Dedifferentiated amniotic fluid mesenchymal stem cell (primary cell): ENCODE measurements at regions not wholly inside any gene's neighbourhood (a gene's known extent, or its start where the extent isn't known, plus 50 kb on each side); places are given as distances from the start of the nearest gene placed in this dataset.

Source experiments
- DNase-seq: peaks from one replicate; pipeline ENCODE4 v3.0.0-alpha.2; 2016; ENCODE audit errors: extremely low spot score

DNA sequence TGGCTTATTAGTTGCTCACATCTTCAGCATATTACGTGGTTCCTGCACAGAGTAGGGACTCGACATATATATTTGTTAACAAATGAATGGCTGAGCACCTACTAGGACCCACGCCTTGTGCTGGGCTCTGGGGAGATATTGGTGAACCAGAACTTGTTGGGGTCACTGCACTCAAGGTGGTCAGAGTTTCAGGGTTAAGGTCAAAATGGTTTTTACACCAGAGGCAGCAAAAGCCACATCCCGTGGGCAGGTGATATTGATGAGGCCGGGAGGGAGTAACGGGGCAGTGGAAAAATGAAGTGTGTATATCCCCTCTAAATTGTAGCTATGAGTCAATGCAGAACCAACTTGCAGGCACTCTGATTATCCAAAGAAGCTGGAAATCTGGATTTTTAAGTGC, 136.5 kb upstream of the KLF4 start:
- no peak for DNase-seq

DNA sequence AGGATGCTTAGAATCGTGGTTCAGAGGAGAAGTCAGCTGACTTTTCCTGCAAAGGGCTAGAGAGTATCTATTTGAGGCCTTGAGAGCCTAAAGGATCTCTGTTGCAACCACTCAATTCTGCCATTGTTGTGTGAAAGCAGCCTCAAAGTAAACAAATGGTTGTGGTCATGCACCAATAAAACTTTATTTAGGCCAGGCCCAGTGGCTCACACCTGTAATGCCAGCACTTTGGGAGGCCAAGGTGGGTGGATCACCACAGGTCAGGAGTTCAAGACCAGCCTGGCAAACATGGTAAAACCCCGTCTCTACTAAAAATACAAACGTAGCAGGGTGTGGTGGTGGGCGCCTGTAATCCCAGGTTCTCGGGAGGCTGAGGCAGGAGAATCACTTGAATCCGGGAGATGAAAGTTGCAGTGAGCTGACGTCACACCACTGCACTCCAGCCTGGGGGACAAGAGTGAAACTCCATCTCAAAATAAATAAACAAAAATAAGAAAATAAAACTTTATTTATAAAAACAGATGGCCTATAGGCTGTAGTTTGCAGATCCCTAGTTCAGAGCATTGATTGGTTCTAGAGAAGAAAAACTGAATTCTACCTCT, 135.9 kb upstream of the KLF4 start:
- DNase-seq = no peak

DNA sequence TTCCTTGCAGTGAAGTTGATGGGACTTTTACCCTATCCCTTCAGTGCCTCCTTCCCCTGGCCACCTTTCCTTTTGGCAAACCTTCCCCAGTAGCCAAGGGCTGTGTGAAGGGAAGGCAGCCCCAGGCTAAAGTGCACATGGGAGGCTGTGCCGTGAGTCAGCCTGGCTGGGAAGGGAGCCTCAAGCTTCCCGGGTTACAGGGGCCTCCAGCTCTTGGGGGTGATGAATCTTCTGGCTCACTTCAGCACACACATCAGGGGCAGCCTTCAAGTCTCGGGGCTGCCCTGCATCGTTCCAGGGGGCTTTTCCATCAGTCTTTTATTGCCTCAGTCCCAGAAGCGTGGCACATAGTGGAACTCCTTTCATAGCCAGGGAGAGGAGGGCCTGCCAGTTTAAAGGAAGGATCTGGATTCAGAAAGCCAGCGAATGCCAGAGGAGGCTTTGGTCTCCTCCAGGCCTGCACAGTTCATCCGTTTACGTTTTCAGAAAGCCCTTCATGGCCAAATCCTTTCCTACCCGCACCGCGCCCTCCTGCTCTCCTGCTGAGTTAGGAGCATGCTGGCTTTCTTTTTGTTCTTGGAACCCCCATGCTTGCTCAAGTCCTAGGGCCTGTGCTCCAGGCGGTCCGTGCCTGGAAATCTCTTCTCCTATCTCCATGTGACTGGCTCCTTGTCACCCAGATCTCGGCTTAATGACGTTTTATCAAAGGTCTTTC, 134.8 kb upstream of the KLF4 start:
- DNase-seq = peak; percentile 43

DNA sequence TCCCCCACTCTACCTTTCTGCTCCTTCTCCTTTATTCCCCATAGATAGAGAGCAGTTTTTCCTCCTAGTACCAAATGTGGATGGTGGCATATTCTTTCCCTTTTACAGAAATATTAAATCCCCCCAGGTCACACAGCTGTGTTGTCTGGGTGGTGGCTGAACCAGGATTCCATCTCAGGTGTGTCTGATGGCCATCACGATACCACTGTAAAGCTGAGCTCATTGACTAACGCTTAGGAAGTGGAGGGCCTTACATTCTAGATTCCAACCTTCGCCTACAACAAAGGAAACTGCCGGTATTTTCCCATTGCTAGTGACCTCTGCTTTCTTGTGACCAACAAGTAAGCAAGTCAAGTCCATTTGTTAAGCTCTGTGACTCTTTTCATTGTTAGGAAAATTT, 131.9 kb upstream of the KLF4 start:
- no peak for DNase-seq

DNA sequence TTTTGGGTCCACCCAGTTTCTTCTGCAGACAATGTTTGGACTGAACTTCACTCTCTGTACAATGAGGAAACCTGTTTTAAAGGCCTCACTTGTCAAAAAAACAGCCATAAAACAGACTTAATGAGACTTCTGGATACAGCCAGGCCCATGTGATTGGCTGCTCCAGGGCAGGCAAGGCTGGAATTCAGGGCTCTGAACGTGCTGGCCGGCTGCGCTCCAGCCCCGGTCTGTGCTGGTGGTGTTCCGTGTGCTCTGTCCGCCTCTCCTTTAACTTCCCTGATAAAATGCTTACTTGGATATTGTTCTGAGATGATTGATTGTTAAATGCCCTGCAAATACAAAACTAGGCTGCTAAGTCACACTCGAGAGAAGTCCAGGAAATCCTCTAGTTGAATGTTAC, 131.2 kb upstream of the KLF4 start:
- no peak for DNase-seq

DNA sequence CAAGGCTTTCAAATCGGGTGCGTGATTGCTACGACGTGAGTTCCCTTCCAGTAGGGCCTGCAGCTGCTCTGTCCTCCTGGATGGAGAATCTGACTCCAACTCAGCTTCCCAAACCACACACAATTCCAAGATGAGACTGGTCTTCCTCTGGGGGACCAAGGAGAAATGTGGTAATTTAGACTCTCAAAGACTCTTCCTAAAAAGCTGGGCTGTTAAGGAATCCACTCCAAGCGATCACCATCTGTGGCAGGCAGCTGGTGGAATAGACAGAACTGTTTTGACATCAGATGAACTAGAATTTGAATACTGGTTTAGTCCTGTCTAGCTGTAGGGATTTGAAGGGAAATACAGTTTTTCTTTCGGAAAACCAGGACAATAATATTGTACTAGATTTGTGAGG, 130.7 kb upstream of the KLF4 start:
- no peak for DNase-seq

DNA sequence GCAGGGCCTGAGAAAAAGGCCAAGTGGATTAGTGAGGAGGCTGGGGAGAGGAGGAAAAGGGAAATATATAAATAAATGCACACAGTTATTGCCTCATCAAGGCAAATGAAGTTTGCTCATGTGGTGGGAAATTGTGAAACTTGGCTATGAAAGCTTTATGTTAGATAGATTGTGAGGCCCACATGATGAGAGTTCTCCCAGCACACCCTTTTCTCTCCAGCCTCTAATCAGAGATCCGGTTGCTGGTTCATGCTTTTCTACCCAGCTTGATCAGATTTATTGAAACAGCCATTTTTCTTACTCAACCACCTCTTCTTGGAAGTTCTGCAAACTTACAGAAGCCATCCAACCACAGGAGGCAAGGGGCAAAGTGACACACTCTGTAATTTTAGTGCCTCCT, 125.8 kb upstream of the KLF4 start:
- DNase-seq = no peak

DNA sequence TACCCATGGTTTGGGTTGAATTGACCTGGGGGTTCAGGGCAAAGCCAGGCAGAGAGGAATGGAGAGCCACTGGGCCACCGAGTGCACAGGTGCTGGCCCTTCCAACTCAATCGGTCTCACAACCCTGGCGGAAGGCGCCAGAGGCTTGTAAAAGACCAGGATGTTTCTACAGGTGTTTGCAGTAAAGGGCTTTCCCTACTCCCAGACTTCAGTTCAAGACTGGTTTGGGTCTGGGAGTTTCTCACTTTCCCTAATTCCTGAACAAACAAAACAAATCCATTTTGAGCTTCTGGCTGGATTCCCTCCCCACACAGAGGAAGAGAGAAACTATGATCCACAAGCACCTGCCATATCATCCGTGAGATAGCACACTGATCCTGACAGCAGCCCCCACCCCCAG, 125.2 kb upstream of the KLF4 start:
- DNase-seq = no peak

DNA sequence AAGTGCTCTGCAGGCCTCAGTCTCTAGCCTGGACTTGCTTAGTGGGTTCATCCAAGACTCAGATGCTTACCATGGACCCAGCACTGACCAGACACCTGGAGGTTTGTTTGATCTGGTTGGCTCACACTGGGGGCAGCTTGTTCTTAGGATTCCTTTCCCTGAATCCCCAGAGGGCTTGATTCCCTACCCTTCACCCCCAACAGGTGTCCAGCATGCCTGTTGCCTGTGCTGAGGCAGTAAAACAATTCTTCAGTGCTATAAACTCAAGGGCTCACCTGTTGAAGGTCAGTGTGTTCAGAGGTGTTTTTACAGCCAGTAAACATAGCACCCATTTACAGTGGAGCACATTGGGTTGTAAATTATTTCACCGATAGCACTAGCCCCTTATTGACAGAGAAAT, 123.8 kb upstream of the KLF4 start:
- DNase-seq = no peak

DNA sequence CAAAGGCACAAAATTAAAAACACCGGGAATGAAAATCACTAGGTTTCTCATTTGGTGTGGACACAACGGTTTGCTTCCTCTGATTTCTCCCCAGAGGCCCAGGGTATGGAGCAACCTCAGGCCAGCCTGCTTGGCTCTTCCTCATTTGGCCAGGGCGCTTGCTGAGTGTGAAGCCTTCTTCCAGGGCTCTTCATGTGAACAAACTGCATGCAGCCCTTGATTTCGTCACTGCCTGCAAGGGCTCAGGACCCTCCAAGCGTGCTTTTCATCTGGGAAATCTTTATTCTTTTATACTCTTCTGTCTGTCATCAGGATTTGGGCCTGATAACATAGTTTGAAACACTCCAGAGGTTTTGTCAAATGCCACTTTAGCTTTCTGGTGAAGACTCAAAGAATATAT, 122.6 kb upstream of the KLF4 start:
- no peak for DNase-seq

DNA sequence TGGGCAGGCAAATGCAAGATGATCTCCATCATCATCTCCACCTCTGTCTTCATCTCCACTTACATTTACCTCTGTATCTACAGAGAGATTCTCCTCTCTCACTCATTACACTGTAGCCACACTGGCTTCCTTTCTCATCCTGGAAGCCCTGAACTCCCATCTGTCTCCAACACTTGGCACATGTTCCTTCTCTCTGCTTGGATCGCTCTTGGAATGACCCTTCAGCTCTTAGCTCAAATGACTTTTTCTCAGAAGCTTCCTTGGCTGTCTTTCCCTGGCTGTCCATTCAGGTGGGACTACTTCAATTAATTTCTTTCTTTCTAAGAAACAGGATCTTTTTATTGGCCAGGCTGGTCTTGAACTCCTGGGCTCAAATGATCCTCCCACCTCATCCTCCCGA, 120.0 kb upstream of the KLF4 start:
- no peak for DNase-seq

DNA sequence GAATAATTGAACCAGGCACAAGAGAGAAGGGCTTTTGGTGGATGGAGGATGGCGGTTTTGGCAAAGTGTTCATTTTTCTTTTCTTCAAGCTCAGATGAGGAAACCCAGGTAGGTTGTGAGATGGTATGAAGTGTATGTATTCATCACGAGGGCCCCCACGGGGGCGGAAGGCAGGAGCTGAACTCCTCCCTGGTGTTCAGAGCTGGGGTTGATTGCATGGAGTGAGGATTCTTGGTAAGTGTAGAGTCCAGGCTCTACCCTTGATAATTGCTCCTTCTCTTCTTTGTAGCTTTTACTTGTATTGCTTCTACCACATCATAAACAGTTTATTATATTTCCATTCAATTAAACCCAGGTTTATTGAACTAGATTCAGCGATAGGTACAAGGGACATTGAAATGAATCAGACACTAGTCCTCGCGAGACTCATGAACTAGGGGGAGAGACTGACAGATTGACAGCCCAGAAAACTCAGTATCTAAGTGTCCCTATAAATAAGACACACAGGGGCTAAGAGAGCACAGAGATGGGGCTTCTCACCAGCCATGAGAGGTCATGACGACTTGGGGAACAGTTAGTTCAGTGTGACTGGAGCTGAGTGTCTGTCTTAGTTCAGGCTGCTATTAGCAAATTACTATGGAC, 116.7 kb upstream of the KLF4 start:
- DNase-seq = no peak

DNA sequence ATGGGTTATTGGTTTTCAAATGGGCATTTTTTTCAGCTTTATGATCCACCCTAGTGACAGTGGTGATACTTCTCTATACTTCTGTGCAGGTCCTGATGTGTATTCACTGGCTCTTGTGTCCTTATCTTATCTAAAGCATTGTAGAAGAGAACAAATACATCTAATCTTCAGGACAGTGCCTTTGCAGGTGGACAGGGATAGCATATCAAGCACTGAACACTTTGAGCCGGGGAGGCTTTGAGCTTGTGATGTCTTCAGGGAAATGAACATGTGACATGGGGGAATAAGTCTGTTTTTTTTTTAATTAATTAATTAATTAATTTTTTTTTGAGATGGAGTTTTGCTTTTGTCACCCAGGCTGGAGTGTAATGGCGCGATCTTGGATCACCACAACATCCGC, 115.5 kb upstream of the KLF4 start:
- DNase-seq = no peak

DNA sequence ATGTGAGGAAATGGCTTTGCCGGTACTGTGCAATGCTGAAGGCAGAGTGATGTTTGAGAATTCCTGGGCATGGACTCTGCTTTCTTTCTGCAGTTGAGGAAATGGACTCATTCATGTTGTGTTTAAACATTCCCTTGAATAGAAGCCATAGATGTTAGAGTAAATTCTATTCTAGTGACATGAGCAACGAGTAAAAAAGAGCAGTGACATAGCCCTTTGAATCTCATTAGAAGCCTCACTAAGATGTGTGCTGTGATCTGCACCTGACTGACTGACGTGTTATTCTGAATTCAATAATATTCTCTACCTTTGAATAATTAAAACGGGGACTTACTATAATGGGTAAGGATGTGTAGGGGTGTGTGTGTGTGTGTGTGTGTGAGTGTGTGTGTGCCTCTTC, 113.7 kb upstream of the KLF4 start:
- no peak for DNase-seq

DNA sequence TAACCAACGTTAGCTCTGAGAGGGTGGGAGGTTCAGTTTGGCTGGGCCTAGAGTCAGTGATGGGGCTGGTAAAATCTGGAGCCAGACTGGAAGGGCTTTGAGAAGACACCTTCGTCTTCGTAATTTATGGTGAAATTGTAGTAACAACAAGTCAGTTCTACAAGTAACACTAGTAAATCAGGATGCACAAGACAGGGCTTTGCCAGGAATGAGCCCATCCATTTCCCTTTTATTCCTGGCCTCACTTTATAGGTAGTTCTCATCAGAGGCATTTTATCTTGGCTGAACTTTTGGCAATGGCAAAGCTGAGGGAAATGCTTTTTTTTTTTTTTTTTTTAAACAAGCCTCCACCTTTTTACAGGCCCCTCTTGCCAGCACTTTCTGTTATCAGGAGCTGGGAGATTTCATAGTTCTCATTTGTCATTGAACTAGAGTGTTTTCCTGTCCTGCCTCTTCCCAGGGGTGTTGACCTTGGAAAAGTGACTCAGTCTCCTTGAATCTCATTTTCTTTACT, 110.5 kb upstream of the KLF4 start:
- no peak for DNase-seq

DNA sequence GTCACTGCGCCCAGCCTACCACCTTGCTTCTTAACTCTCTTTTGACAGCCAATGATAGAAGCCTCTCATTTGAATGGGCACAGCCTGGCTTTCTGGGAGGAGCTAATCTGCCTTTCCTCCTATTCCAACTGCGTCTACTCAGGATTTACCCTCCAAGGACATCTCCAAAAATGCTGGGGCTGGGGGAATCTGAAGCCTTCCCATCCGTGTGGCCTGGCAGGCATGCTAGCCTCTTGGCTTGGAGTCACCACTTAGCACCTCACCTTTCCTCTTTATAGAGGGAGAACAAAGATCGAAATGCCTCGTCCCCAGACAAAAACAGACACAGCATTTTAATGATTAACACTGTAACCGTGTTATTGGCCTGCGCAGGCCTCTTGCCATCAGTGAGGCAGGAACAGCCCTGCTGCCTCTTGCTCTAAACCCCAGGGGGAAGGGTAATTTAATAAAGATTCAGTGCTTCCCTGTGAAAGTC, 108.2 kb upstream of the KLF4 start:
- no peak for DNase-seq

DNA sequence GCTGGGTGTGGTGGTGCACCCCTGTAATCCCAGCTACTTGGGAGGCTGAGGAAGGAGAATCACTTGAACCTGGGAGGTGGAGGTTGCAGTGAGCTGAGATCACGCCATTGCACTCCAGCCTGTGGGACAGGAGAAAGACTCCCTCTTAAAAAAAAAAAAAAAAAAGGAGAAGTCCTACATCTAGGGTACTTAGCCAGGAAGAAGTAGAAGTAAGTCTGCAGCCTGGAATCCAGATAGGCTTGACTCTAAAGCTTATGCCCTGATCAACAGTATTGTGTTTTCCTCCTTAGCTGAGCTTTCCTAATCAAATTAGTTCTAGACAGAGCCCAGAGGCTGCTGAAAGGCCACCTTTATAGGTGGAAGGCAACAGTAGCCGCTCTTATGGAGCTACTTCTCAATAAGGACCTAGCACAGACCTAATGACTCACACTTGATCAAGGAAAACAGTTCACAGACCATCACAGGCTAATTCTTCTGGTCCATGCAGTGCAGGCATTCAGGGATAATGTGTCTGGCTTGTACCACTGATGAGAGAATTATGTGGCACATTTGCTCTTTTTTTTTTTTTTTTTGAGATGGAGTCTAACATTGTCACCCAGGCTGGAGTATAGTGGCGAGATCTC, 105.5 kb upstream of the KLF4 start:
- no peak for DNase-seq

DNA sequence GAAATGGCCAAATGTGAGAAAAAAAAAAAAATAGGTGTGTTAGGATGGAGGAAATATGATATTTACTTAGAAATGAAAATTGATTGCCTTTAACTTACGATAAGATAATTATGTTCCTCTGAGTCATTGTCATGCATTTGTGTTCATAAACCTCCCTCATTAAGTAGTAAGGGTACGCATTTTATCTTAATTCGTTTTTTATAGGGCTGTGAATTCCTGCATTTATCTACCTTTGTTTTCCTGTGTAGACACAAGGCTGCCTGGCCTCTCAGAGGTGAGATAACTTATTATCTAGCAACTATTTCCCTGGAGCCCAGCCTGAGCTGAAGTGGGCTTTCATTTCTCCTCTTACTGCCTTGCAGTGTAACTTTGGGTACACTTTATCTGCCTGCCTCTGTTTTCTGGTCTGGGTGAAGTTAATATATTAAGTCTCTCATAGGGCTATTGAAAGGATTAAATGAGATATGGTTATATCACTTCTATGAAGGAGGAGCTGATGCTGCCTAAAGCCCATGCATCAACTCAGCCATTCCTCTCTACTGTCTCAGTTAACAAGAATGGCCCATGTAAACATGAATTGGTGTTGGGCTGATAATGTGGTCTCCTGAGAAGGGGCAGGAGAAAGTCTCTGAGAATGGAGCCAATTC, 103.8 kb upstream of the KLF4 start:
- no peak for DNase-seq

DNA sequence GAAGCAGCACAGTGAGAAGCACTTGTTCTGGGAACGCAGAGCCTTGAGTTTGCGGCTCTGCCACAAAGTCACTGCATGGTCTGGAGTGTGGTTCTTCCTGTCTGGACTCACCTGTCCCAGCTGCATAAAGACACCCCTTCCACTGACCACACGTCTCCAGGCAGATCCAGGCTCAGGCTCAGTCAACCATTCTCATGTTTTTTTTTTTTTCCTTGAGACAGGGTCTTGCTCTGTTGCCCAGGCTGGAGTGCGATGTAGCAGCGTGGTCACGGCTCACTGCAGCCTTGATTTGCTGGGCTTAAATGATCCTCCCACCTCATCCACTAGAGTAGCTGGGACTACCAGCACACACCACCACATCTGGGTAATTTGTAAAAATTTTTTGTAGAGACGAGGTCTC, 102.9 kb upstream of the KLF4 start:
- DNase-seq = no peak

DNA sequence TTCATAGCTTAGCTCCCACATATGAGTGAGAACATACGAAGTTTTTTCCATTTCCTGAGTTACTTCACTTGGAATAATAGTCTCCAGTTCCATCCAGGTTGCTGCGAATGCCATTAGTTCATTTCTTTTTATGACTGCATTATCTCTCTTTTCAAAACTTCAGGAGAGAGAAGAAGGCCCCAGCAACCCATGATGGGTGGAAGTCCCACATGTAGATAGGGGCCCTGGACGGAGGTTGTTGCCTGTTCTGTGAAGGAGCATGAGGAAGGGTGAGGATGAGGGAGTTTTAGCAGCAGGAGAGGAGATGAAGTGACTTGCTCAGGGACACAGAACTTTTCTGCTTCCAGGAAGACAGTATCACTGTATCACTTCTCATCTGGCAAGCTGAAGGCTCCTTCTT, 102.2 kb upstream of the KLF4 start:
- DNase-seq = no peak

DNA sequence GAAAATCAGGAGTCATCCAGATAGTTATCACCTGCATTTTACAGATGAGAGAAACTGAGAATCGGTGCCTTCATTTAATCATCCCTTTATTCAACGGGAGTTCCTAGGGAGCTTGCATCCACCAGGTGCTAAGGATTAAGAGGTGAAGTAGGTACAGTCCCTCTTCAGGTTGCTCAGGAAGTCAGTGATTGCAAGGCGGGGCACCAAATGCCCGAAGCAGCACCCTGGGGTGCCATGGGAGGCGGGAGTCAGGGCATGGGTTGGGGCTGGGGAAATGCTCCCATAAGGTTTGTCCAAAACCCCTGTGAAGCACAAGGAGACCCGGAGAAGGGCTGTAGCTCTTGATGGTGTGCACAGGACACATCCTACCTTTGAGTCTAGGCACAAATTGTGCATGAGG, 98.8 kb upstream of the KLF4 start:
- DNase-seq = no peak
